Neural cell (in vitro differentiated cells): ENCODE measurements at regions not wholly inside any gene's neighbourhood (a gene's known extent, or its start where the extent isn't known, plus 50 kb on each side); places are given as distances from the start of the nearest gene placed in this dataset.

Experiments used
- H2AFZ ChIP-seq: fragments of 200-600, 300-800 bp; sonication (generic), shearing (Covaris generic); 2 replicates; pipeline ENCODE4 v1.6.0; 2014; ENCODE audit warnings: low read depth, mild to moderate bottlenecking, antibody characterized with exemption, low read length, moderate library complexity
- H3F3A ChIP-seq: fragments of 200-600 bp; shearing (Covaris generic); 2 replicates; pipeline ENCODE4 v1.6.1; 2016; ENCODE audit warnings: mild to moderate bottlenecking, moderate library complexity, mixed read lengths, antibody characterized with exemption, low read length; ENCODE audit not compliant: insufficient read depth, poor library complexity, severe bottlenecking
- H3K27ac ChIP-seq: fragments of 200-600, 300-800 bp; sonication (generic), shearing (Covaris generic); 2 replicates; pipeline ENCODE4 v1.5.1; 2014; ENCODE audit warnings: mild to moderate bottlenecking, low read length, moderate library complexity
- H3K27me3 ChIP-seq: fragments of 300-800, 200-600 bp; sonication (generic), shearing (Covaris generic); 2 replicates; pipeline ENCODE4 v1.6.0; 2014; ENCODE audit warnings: mild to moderate bottlenecking, low read depth, low read length, moderate library complexity; ENCODE audit not compliant: insufficient read depth
- H3K36me3 ChIP-seq: fragments of 300-800, 200-600 bp; sonication (generic), shearing (Covaris generic); 2 replicates; pipeline ENCODE4 v1.5.1; 2014; ENCODE audit warnings: mild to moderate bottlenecking, antibody characterized with exemption, low read length, moderate library complexity; ENCODE audit not compliant: insufficient read depth
- H3K4me2 ChIP-seq: fragments of 300-800, 200-600 bp; sonication (generic), shearing (Covaris generic); 2 replicates; pipeline ENCODE4 v1.6.0; 2014; ENCODE audit warnings: mild to moderate bottlenecking, low read length
- H3K4me3 ChIP-seq: fragments of 300-800, 200-600 bp; sonication (generic), shearing (Covaris generic); 2 replicates; pipeline ENCODE4 v1.5.1; 2014; ENCODE audit warnings: mild to moderate bottlenecking, low read length, moderate library complexity
- H3K79me2 ChIP-seq: fragments of 200-600 bp; shearing (Covaris generic); replicated peaks from 2 replicates; pipeline ENCODE4 v1.6.0; 2014; ENCODE audit warnings: mild to moderate bottlenecking, low read length, moderate library complexity; ENCODE audit not compliant: insufficient read depth
- H3K9ac ChIP-seq: fragments of 300-800, 200-600 bp; sonication (generic), shearing (Covaris generic); 2 replicates; pipeline ENCODE4 v1.6.1; 2016; ENCODE audit warnings: mild to moderate bottlenecking, low read length, mixed read lengths
- H3K9me2 ChIP-seq: fragments of 200-600 bp; shearing (Covaris generic); 2 replicates; pipeline ENCODE4 v1.6.1; 2016; ENCODE audit warnings: mild to moderate bottlenecking, low read length, mixed read lengths; ENCODE audit not compliant: insufficient read depth
- H3K9me3 ChIP-seq: fragments of 200-600, 300-800 bp; sonication (generic), shearing (Covaris generic); 2 replicates; pipeline ENCODE4 v1.6.1; 2016; ENCODE audit warnings: mild to moderate bottlenecking, mixed run types, low read length, moderate library complexity, mixed read lengths
- H4K20me1 ChIP-seq: fragments of 200-600 bp; shearing (Covaris generic); 2 replicates; pipeline ENCODE4 v1.6.1; 2016; ENCODE audit warnings: mild to moderate bottlenecking, mixed run types; ENCODE audit not compliant: insufficient read depth
- EP300 ChIP-seq: fragments of 450-650 bp; conservative IDR thresholded peaks from 2 replicates; pipeline ENCODE4 v1.6.1; 2014; ENCODE audit warnings: antibody characterized with exemption, mild to moderate bottlenecking, moderate library complexity; ENCODE audit not compliant: poor library complexity, severe bottlenecking
- EZH2 ChIP-seq: fragments of 200-600, 300-800 bp; shearing (Covaris generic), sonication (generic); IDR thresholded peaks from 2 replicates; pipeline ENCODE4 v1.6.1; 2014; ENCODE audit warnings: antibody characterized with exemption, low read length, borderline replicate concordance, mild to moderate bottlenecking; ENCODE audit not compliant: insufficient read depth, poor library complexity, severe bottlenecking
- MXI1 ChIP-seq: fragments of 450-650 bp; conservative IDR thresholded peaks from 2 replicates; pipeline ENCODE4 v1.6.1; 2014; ENCODE audit warnings: antibody characterized with exemption, mild to moderate bottlenecking; ENCODE audit not compliant: poor library complexity, severe bottlenecking
- POLR2AphosphoS5 ChIP-seq: IDR thresholded peaks from 2 replicates; pipeline ENCODE4 v1.6.1; 2012
- RAD21 ChIP-seq: fragments of 450-650 bp; conservative IDR thresholded peaks from 2 replicates; pipeline ENCODE4 v1.6.1; 2014; ENCODE audit warnings: antibody characterized with exemption, mild to moderate bottlenecking, moderate library complexity
- SMC3 ChIP-seq: fragments of 450-650 bp; conservative IDR thresholded peaks from 2 replicates; pipeline ENCODE4 v1.6.1; 2014; ENCODE audit warnings: antibody characterized with exemption, mild to moderate bottlenecking, moderate library complexity; ENCODE audit not compliant: poor library complexity
- TAF1 ChIP-seq: IDR thresholded peaks from 2 replicates; pipeline ENCODE4 v1.6.1; 2012; ENCODE audit warnings: low read depth
- TF ChIP-seq, protein P1 (sequence below): IDR thresholded peaks from 2 replicates; pipeline ENCODE4 v1.6.1; 2012; ENCODE audit warnings: borderline replicate concordance
- TF ChIP-seq, protein P2 (sequence below): fragments of 450-650 bp; IDR thresholded peaks from 2 replicates; pipeline ENCODE4 v1.5.1; 2014; ENCODE audit warnings: antibody characterized with exemption, mild to moderate bottlenecking, moderate library complexity; ENCODE audit not compliant: poor library complexity, severe bottlenecking

DNA sequence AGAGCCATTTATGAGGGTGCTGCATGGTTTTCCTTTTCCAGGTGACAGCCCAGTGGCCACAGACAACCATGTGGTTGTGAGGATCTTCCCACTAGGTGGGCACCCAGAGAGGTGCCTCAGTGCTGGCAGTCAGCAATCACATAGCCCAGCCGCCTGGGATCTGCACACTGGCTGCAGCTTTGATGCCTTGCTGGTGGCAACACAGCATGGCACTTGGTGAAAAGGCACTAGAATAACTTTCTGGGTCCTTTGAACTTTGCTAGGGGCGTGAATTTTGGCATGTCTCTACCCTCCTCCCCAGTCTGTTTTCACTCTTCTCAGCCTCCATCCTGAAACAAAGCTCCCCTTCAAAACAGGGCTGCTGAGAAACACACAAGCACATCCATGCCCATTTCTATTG lies 108.8 kb upstream of the RPL34 start:
- Histone ChIP-seq H3K9ac (no peak overlapping the region), H3K79me2 (no peaks in the 10 kb centered on the region), H3K4me2 (no peak overlapping the region), H3K4me3 (no peak overlapping the region), H3K9me3 (no peaks in the 10 kb centered on the region), H2AFZ (no peak overlapping the region), H3K9me2 (no peaks in the 10 kb centered on the region), H3K36me3 (no peaks in the 10 kb centered on the region), H4K20me1 (no peaks in the 10 kb centered on the region), H3K27ac (no peak overlapping the region), H3K27me3 (no peaks in the 10 kb centered on the region), H3F3A (no peaks in the 10 kb centered on the region)
- TF ChIP-seq MXI1, result no peak
- no peak for TF ChIP-seq SMC3
- TF ChIP-seq, protein P1, sequence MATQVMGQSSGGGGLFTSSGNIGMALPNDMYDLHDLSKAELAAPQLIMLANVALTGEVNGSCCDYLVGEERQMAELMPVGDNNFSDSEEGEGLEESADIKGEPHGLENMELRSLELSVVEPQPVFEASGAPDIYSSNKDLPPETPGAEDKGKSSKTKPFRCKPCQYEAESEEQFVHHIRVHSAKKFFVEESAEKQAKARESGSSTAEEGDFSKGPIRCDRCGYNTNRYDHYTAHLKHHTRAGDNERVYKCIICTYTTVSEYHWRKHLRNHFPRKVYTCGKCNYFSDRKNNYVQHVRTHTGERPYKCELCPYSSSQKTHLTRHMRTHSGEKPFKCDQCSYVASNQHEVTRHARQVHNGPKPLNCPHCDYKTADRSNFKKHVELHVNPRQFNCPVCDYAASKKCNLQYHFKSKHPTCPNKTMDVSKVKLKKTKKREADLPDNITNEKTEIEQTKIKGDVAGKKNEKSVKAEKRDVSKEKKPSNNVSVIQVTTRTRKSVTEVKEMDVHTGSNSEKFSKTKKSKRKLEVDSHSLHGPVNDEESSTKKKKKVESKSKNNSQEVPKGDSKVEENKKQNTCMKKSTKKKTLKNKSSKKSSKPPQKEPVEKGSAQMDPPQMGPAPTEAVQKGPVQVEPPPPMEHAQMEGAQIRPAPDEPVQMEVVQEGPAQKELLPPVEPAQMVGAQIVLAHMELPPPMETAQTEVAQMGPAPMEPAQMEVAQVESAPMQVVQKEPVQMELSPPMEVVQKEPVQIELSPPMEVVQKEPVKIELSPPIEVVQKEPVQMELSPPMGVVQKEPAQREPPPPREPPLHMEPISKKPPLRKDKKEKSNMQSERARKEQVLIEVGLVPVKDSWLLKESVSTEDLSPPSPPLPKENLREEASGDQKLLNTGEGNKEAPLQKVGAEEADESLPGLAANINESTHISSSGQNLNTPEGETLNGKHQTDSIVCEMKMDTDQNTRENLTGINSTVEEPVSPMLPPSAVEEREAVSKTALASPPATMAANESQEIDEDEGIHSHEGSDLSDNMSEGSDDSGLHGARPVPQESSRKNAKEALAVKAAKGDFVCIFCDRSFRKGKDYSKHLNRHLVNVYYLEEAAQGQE, result no peak
- no peak for TF ChIP-seq TAF1
- TF ChIP-seq, protein P2, sequence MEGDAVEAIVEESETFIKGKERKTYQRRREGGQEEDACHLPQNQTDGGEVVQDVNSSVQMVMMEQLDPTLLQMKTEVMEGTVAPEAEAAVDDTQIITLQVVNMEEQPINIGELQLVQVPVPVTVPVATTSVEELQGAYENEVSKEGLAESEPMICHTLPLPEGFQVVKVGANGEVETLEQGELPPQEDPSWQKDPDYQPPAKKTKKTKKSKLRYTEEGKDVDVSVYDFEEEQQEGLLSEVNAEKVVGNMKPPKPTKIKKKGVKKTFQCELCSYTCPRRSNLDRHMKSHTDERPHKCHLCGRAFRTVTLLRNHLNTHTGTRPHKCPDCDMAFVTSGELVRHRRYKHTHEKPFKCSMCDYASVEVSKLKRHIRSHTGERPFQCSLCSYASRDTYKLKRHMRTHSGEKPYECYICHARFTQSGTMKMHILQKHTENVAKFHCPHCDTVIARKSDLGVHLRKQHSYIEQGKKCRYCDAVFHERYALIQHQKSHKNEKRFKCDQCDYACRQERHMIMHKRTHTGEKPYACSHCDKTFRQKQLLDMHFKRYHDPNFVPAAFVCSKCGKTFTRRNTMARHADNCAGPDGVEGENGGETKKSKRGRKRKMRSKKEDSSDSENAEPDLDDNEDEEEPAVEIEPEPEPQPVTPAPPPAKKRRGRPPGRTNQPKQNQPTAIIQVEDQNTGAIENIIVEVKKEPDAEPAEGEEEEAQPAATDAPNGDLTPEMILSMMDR, result no peak

DNA sequence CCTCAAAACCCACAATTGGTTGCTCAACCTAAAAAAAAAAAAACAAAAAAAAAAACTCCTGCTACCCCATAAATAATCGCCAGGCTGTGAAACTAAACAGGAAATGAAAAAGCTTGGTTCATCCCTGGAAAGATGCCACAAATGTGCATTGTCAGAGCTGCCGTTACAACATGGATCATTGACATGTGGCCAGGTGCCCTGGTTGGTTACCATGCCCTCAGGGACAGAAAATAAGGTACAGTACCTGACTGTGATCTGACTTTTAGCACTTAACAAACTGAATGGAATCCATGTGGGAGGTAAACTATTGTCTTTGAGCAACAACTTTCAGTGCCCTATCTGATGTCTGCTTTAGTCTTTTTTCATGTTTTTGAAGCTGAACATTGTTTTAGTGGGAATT lies 118.0 kb upstream of the RPL34 start:
- Histone ChIP-seq H4K20me1 (no peaks in the 10 kb centered on the region), H3K79me2 (no peaks in the 10 kb centered on the region), H3K27ac (no peak overlapping the region), H3K9me3 (no peaks in the 10 kb centered on the region), H3K36me3 (no peaks in the 10 kb centered on the region), H3K9me2 (no peaks in the 10 kb centered on the region), H2AFZ (no peak overlapping the region), H3K27me3 (no peaks in the 10 kb centered on the region), H3K4me3 (no peak overlapping the region), H3K4me2 (no peak overlapping the region), H3F3A (no peaks in the 10 kb centered on the region), H3K9ac (no peak overlapping the region)
- no peak for TF ChIP-seq EP300
- no peak for TF ChIP-seq POLR2AphosphoS5
- TF ChIP-seq RAD21, result no peak
- TF ChIP-seq MXI1, result no peak
- TF ChIP-seq EZH2, result no peak
- TF ChIP-seq, protein P2, result no peak
- no peak for TF ChIP-seq SMC3
- no peak for TF ChIP-seq TAF1
- TF ChIP-seq, protein P1, result no peak
